SK-N-SH (cell line): ENCODE measurements at regions not wholly inside any gene's neighbourhood (a gene's known extent, or its start where the extent isn't known, plus 50 kb on each side); places are given as distances from the start of the nearest gene placed in this dataset.

ENCODE experiments used
- CTCF ChIA-PET: fragments of 300-600, 350-600 bp; formaldehyde crosslinking; extraction: SDS; loops from one replicate; lab custom pipeline; 2021; lab: Yijun Ruan, JAX
- POLR2A ChIA-PET: fragments of 350-600 bp; sonication (Branson Sonifier 250); formaldehyde crosslinking; extraction: SDS; loops from one replicate; lab custom pipeline; 2020; ENCODE audit warnings: antibody characterized with exemption, inconsistent platforms; lab: Yijun Ruan, JAX
- DNase-seq: peaks from one replicate; pipeline ENCODE4 v3.0.0; 2012
- H2AFZ ChIP-seq: fragments of 200-600 bp; sonication (generic); 2 replicates; pipeline ENCODE4 v1.8.1; 2016; ENCODE audit warnings: antibody characterized with exemption, mild to moderate bottlenecking, low read depth
- H3F3A ChIP-seq: fragments of 200-600 bp; sonication (generic); replicated peaks from 2 replicates; pipeline ENCODE3; 2016; ENCODE audit warnings: antibody characterized with exemption, mild to moderate bottlenecking; ENCODE audit not compliant: insufficient read depth
- H3K27ac ChIP-seq, 2 experiments: fragments of 200-500 bp in 1 of 2; fragments of 200-600 bp in 1 of 2; sonication (Bioruptor generic) in 1 of 2; sonication (generic), shearing (Covaris generic) in 1 of 2; 2 replicates each; pipeline versions ENCODE4 v1.5.1 to v1.6.1; 2014 to 2016; ENCODE audit warnings: low read depth in 2 of 2, inconsistent platforms in 1 of 2, low read length in 1 of 2, mild to moderate bottlenecking in 1 of 2, mixed read lengths in 1 of 2
- H3K27me3 ChIP-seq: fragments of 200-600 bp; sonication (generic), shearing (Covaris generic); 2 replicates; pipeline ENCODE4 v1.6.1; 2016; ENCODE audit warnings: mixed run types; ENCODE audit not compliant: insufficient read depth
- H3K36me3 ChIP-seq, 2 experiments: fragments of 200-500 bp in 1 of 2; fragments of 200-600 bp in 1 of 2; sonication (Bioruptor generic) in 1 of 2; sonication (generic) in 1 of 2; replicated peaks in 1 of 2; 2 replicates each; pipeline versions ENCODE3 to v1.5.1; 2014 to 2016; ENCODE audit warnings: low read length in 1 of 2, mild to moderate bottlenecking in 1 of 2; ENCODE audit not compliant: insufficient read depth in 2 of 2, control insufficient read depth in 1 of 2
- H3K4me1 ChIP-seq, 2 experiments: fragments of 200-500 bp in 1 of 2; fragments of 200-600 bp in 1 of 2; sonication (Bioruptor generic) in 1 of 2; sonication (generic), shearing (Covaris generic) in 1 of 2; 2 replicates each; pipeline versions ENCODE4 v1.5.1 to v1.6.1; 2014 to 2016; ENCODE audit warnings: low read depth in 1 of 2, low read length in 1 of 2, mixed run types in 1 of 2; ENCODE audit not compliant: insufficient read depth in 2 of 2, control insufficient read depth in 1 of 2
- H3K4me2 ChIP-seq: fragments of 200-600 bp; sonication (generic), shearing (Covaris generic); 2 replicates; pipeline ENCODE4 v1.6.1; 2017; ENCODE audit warnings: mixed run types
- H3K4me3 ChIP-seq, 2 experiments: fragments of 200-500 bp in 1 of 2; fragments of 200-600 bp in 1 of 2; sonication (Bioruptor generic) in 1 of 2; sonication (generic), shearing (Covaris generic) in 1 of 2; 2 replicates each; pipeline versions ENCODE4 v1.5.1 to v1.8.1; 2014 to 2016; ENCODE audit warnings: low read depth in 2 of 2, inconsistent platforms in 1 of 2, low read length in 1 of 2, mild to moderate bottlenecking in 1 of 2, mixed read lengths in 1 of 2, moderate library complexity in 1 of 2
- H3K79me2 ChIP-seq: fragments of 200-600 bp; sonication (generic); 2 replicates; pipeline ENCODE4 v1.8.1; 2017; ENCODE audit warnings: mild to moderate bottlenecking; ENCODE audit not compliant: insufficient read depth
- H3K9ac ChIP-seq: fragments of 200-600 bp; sonication (generic); 2 replicates; pipeline ENCODE4 v1.6.1; 2017; ENCODE audit warnings: mixed run types
- H3K9me2 ChIP-seq: fragments of 200-600 bp; sonication (generic); 2 replicates; pipeline ENCODE4 v1.6.1; 2017; ENCODE audit warnings: mixed run types
- H3K9me3 ChIP-seq: fragments of 200-600 bp; sonication (generic); 2 replicates; pipeline ENCODE4 v1.6.1; 2017; ENCODE audit warnings: mixed run types, mild to moderate bottlenecking, moderate library complexity
- H4K20me1 ChIP-seq: fragments of 200-600 bp; sonication (generic); 2 replicates; pipeline ENCODE4 v1.6.1; 2017; ENCODE audit warnings: mild to moderate bottlenecking, mixed run types; ENCODE audit not compliant: insufficient read depth
- CTCF ChIP-seq: fragments of 200-600 bp; sonication (generic); IDR thresholded peaks from 2 replicates; pipeline ENCODE4 v1.6.1; 2017; ENCODE audit warnings: antibody characterized with exemption, mild to moderate bottlenecking, moderate library complexity
- ELF1 ChIP-seq: IDR thresholded peaks from 2 replicates; pipeline ENCODE4 v1.4.0; 2012
- GATA2 ChIP-seq: sonication (generic); formaldehyde crosslinking; IDR thresholded peaks from 2 replicates; pipeline ENCODE4 v1.5.0; 2020; ENCODE audit warnings: mild to moderate bottlenecking, missing genetic modification reagents
- MEF2A ChIP-seq: IDR thresholded peaks from 2 replicates; pipeline ENCODE4 v1.4.0; 2012; ENCODE audit warnings: low read depth, borderline replicate concordance
- MXI1 ChIP-seq: IDR thresholded peaks from 2 replicates; pipeline ENCODE4 v1.6.1; 2012; ENCODE audit warnings: mild to moderate bottlenecking, low read depth, low read length, improper control_type of control experiment
- RXRA ChIP-seq: IDR thresholded peaks from 2 replicates; pipeline ENCODE4 v1.4.0; 2012; ENCODE audit warnings: low read depth, mild to moderate bottlenecking, borderline replicate concordance
- YY1 ChIP-seq: IDR thresholded peaks from 2 replicates; pipeline ENCODE4 v1.4.0; 2012; ENCODE audit warnings: low read depth, mild to moderate bottlenecking
- WGBS: methylation state at CpG from one replicate; pipeline ENCODE4 v1.1.6; 2017; ENCODE audit warnings: low lambda C conversion rate; 5-methylcytosine and 5-hydroxymethylcytosine counted together
- TF ChIP-seq, protein P1 (sequence below): IDR thresholded peaks from 2 replicates; pipeline ENCODE4 v1.6.1; 2012; ENCODE audit warnings: mild to moderate bottlenecking, low read depth, low read length, moderate library complexity

GRCh38 chr19:57037556-57037955 is 82.2 kb upstream of the USP29 start:
- Histone ChIP-seq H3K9me3 (no peaks in the 10 kb centered on the region), H3K4me3 (no peak overlapping the region), H3K9ac (no peak overlapping the region), H3K27ac (no peak overlapping the region), H3K79me2 (no peaks in the 10 kb centered on the region), H3K4me1 (no peaks in the 10 kb centered on the region), H3K9me2 (no peaks in the 10 kb centered on the region), H2AFZ (no peak overlapping the region), H4K20me1 (no peaks in the 10 kb centered on the region), H3F3A (no peaks in the 10 kb centered on the region), H3K4me2 (no peak overlapping the region), H3K27me3 (no peaks in the 10 kb centered on the region), H3K36me3 (no peaks in the 10 kb centered on the region)
- POLR2A ChIA-PET = no interaction called here
- WGBS = 13% methylated on average over 4 of the region's 4 CpGs
- no peak for TF ChIP-seq RXRA
- no peak for TF ChIP-seq YY1
- TF ChIP-seq ELF1 = no peak
- no peak for TF ChIP-seq CTCF
- TF ChIP-seq, protein P1, sequence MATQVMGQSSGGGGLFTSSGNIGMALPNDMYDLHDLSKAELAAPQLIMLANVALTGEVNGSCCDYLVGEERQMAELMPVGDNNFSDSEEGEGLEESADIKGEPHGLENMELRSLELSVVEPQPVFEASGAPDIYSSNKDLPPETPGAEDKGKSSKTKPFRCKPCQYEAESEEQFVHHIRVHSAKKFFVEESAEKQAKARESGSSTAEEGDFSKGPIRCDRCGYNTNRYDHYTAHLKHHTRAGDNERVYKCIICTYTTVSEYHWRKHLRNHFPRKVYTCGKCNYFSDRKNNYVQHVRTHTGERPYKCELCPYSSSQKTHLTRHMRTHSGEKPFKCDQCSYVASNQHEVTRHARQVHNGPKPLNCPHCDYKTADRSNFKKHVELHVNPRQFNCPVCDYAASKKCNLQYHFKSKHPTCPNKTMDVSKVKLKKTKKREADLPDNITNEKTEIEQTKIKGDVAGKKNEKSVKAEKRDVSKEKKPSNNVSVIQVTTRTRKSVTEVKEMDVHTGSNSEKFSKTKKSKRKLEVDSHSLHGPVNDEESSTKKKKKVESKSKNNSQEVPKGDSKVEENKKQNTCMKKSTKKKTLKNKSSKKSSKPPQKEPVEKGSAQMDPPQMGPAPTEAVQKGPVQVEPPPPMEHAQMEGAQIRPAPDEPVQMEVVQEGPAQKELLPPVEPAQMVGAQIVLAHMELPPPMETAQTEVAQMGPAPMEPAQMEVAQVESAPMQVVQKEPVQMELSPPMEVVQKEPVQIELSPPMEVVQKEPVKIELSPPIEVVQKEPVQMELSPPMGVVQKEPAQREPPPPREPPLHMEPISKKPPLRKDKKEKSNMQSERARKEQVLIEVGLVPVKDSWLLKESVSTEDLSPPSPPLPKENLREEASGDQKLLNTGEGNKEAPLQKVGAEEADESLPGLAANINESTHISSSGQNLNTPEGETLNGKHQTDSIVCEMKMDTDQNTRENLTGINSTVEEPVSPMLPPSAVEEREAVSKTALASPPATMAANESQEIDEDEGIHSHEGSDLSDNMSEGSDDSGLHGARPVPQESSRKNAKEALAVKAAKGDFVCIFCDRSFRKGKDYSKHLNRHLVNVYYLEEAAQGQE = no peak
- no peak for TF ChIP-seq MXI1
- CTCF ChIA-PET = no interaction called here
- no peak for DNase-seq

- Histone ChIP-seq H3K9me3 (no peaks in the 10 kb centered on the region), H3K4me3 (no peak overlapping the region), H3K27me3 (no peaks in the 10 kb centered on the region), H3K9ac (no peak overlapping the region), H3K4me1 (no peaks in the 10 kb centered on the region), H3K36me3 (no peaks in the 10 kb centered on the region), H4K20me1 (no peaks in the 10 kb centered on the region), H3K27ac (no peak overlapping the region), H2AFZ (no peak overlapping the region), H3K4me2 (no peak overlapping the region), H3F3A (no peaks in the 10 kb centered on the region), H3K79me2 (no peaks in the 10 kb centered on the region), H3K9me2 (no peaks in the 10 kb centered on the region)
- 9% methylated on average over 3 of the region's 3 CpGs for WGBS
- CTCF ChIA-PET = no interaction called here
- TF ChIP-seq MEF2A (no peak), GATA2 (CRISPR knock-in tag) (no peak)
- POLR2A ChIA-PET = no interaction called here
- DNase-seq = no peak
These were observed 72.0 kb upstream of the USP29 start for GRCh38 chr19:57047743-57048142.
